ENCODE measurements at regions not wholly inside any gene's neighbourhood (a gene's known extent, or its start where the extent isn't known, plus 50 kb on each side); places are given as distances from the start of the nearest gene placed in this dataset.

- ChIA-PET CTCF (interaction anchor here (0.6 to 2.9 kb wide), 2 partner anchors 10 to 264 kb away, joined by 3 to 11 read pairs; no protein-coding TSS in a partner anchor), POLR2A (no interaction called here)
- Histone ChIP-seq H3K27me3 (ENCODE audit: control insufficient read depth, insufficient read depth, low read length) (0 out of 2 replicates have a peak, but pooled peaks cover 1% of the 10 kb centered on the region), H3K4me3 (ENCODE audit: low read depth, low read length) (no peak overlapping the region), H3K36me3 (ENCODE audit: control insufficient read depth, insufficient read depth, low read length) (no peaks in the 10 kb centered on the region)
- no peak for DNase-seq (ENCODE audit: low read depth)
- no peak for TF ChIP-seq CTCF (IDR thresholded peaks at IDR 0.05; ENCODE audit: insufficient read depth, low read depth, low read length)
Observed at GRCh38 chr2:173666171-173666888, 298.8 kb downstream of the SP3 start.

- POLR2A ChIA-PET: no interaction called here
- no peak for TF ChIP-seq CTCF (IDR thresholded peaks at IDR 0.05; ENCODE audit: insufficient read depth, low read depth, low read length)
- no peak for DNase-seq (ENCODE audit: low read depth)
- Histone ChIP-seq H3K4me3 (ENCODE audit: low read depth, low read length) (no peak overlapping the region), H3K27me3 (ENCODE audit: control insufficient read depth, insufficient read depth, low read length) (0 out of 2 replicates have a peak, but pooled peaks cover 1% of the 10 kb centered on the region), H3K36me3 (ENCODE audit: control insufficient read depth, insufficient read depth, low read length) (no peaks in the 10 kb centered on the region)
- CTCF ChIA-PET: interaction anchor here (0.6 to 2.9 kb wide), 3 partner anchors 9 to 264 kb away, joined by 3 to 11 read pairs (median 4); no protein-coding TSS in a partner anchor
Observed at GRCh38 chr2:173667014-173667413, 298.2 kb downstream of the SP3 start.

GRCh38 chr2:173667415-173667814 lies 297.8 kb downstream of the SP3 start:
- Histone ChIP-seq H3K27me3 (ENCODE audit: control insufficient read depth, insufficient read depth, low read length) (0 out of 2 replicates have a peak, but pooled peaks cover 1% of the 10 kb centered on the region), H3K36me3 (ENCODE audit: control insufficient read depth, insufficient read depth, low read length) (no peaks in the 10 kb centered on the region), H3K4me3 (ENCODE audit: low read depth, low read length) (no peak overlapping the region)
- ChIA-PET POLR2A (no interaction called here), CTCF (interaction anchor here (1.1 to 2.9 kb wide), 3 partner anchors 8 to 265 kb away, joined by 4 to 11 read pairs (median 4); no protein-coding TSS in a partner anchor)
- no peak for DNase-seq (ENCODE audit: low read depth)
- TF ChIP-seq CTCF (IDR thresholded peaks at IDR 0.05; ENCODE audit: insufficient read depth, low read depth, low read length): peak; percentile 34; the same call in 1 of the 2 replicates

GRCh38 chr2:173669271-173669853 lies 295.8 kb downstream of the SP3 start:
- POLR2A ChIA-PET: no interaction called here
- no peak for TF ChIP-seq CTCF (IDR thresholded peaks at IDR 0.05; ENCODE audit: insufficient read depth, low read depth, low read length)
- Histone ChIP-seq H3K36me3 (ENCODE audit: control insufficient read depth, insufficient read depth, low read length) (no peaks in the 10 kb centered on the region), H3K4me3 (ENCODE audit: low read depth, low read length) (no peak overlapping the region), H3K27me3 (ENCODE audit: control insufficient read depth, insufficient read depth, low read length) (0 out of 2 replicates have a peak, but pooled peaks cover 1% of the 10 kb centered on the region)
- CTCF ChIA-PET: no interaction called here
- peak; percentile 13 for DNase-seq (ENCODE audit: low read depth)

GRCh38 chr2:173669888-173670287 lies 295.3 kb downstream of the SP3 start:
- no peak for DNase-seq (ENCODE audit: low read depth)
- H3K27me3 ChIP-seq (ENCODE audit: control insufficient read depth, insufficient read depth, low read length): 0 out of 2 replicates have a peak, but pooled peaks cover 1% of the 10 kb centered on the region
- ChIA-PET POLR2A (no interaction called here), CTCF (no interaction called here)
- H3K4me3 ChIP-seq (ENCODE audit: low read depth, low read length): no peak overlapping the region
- TF ChIP-seq CTCF (IDR thresholded peaks at IDR 0.05; ENCODE audit: insufficient read depth, low read depth, low read length): no peak
- no peaks in the 10 kb centered on the region for H3K36me3 ChIP-seq (ENCODE audit: control insufficient read depth, insufficient read depth, low read length)
